ENCODE measurements at regions not wholly inside any gene's neighbourhood (a gene's known extent, or its start where the extent isn't known, plus 50 kb on each side); places are given as distances from the start of the nearest gene placed in this dataset.
"Not testable (repeated sequence)": the region's sequence is repeated elsewhere in the genome, so short reads cannot be mapped to it uniquely, and the experiment has no call there.

GRCh38 chr9:126190994-126191393 is 135.6 kb upstream of the MVB12B start:
- DNase-seq, result not testable (repeated sequence)

DNA sequence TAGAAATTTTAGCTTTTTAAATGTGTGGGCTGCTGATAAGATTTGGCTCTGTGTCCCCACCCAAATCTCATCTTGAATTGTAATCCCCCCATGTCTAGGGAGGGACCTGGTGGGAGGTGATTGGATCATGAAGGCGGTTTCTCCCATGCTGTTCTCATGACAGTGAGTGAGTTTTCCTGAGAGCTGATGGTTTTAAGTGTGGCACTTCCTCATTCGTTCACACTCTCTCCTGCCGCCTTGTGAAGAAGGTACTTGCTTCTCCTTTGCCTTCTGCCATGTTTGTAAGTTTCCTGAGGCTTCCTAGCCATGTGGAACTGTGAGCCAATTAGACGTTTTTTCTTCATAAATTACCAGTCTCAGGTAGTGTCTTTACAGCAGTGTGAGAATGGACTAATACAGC is 127.8 kb upstream of the MVB12B start:
- no peak for DNase-seq

- DNase-seq, result no peak
These were observed 123.3 kb upstream of the MVB12B start for GRCh38 chr9:126203313-126203712.

DNA sequence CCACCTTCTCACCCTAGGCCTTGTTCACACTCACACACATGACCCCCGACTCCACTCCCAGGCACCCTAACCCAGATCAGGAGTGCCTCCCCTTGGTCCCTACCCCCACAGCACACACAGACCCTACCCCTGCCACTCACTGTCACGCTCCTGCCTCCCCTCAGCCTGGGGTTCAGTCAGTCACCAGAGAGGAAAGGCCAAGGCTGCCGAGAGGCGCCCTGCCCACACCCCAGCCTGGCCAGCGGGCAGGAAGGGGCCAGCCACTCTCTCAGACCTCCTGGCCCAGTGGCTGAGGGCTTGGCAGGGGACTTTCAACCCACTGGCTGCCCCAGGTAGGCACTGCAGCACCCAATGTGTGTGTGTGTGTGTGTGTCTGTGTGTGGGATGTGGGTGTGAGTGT is 122.4 kb upstream of the MVB12B start:
- DNase-seq, result no peak

DNA sequence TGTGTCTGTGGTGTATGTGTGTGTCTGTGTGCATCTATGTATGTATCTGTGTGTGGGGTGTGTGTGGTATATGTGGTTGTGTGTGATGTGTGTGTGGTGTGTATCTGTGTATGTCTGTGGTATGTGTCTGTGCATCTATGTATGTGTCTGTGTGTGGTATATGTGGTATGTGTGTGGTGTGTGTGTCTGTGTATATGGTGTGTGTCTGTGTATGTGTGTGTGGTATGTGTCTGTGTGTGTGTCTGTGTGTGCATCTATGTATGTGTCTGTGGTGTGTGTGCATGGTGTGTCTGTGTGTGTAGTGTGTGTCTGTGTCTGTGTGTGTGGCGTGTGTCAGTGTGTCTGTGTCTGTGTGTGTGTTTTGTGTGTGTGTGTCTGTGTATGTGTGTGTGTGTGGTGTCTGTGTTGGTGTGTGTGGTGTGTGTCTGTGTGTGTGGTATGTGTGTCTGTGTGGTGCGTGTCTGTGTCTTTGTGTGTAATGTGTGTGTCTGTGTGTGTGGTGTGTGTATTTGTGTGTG is 121.9 kb upstream of the MVB12B start:
- DNase-seq, result no peak

DNA sequence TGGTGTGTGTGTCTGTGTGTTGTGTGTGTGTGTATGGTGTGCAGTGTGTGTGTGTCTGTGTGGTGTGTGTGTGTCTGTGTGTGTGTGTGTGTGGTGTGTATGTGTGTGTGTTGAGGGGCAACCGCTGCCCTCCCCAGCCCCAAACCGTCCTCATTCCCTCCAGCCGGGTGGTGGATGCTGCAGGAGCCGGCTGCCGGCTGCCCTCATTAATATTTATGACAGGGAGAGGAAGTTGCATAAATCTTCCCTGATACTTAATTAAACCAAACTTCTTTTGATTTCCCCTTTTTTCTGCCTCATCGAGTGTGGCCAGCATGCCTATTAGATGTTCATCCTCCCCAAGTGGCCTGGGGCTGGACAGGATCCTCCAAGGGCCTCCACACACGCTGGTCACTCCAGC is 121.4 kb upstream of the MVB12B start:
- no peak for DNase-seq

DNA sequence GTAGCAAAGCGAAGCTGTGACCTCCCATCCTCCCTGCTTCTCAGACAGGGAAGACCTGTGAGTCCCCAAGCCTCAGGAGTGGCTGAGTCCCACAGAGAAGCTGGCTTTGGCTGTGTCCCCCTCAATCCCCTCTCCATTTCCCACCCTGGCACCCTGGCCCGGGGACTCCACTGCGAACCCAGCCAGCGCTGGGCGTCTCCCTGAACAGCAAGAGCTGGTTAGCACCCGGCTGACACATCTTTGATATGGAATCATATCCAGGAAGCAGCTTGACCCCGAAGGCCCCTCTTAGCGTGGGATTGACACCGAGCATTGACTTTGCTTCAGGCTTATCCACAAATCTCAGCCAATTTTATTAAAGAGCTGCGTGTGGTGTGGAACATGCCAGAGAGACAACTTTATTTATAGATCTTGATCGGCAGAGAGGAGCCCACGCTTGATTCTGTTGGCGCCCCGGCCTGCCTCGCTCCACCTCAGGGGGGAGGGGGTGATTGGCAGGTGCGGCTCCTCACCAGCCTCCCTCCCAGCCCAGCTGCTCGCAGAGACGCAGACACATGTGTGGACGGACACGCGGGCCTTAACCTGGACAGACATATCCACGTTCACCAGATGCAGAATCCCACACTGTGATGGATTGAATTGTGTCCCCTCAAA is 120.7 kb upstream of the MVB12B start:
- no peak for DNase-seq

DNA sequence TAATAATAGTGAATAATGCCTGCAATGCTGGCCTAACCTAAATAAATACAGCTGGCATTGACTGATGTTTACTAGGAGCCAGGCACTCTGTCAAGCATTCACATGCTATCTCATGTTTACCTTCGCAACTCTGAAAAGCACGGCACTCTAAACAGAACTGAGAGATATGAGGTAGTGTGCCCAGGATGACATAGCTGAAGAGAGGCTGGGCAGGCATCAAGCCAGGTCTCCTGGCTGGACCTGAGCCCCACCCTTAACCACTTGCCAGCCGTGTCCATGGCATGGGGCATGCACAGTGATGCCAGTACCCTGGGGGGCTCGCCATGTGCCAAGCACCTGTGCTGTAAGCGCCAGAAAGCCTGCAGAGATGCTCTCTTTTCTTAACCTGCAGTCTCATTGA is 119.4 kb upstream of the MVB12B start:
- DNase-seq, result no peak

DNA sequence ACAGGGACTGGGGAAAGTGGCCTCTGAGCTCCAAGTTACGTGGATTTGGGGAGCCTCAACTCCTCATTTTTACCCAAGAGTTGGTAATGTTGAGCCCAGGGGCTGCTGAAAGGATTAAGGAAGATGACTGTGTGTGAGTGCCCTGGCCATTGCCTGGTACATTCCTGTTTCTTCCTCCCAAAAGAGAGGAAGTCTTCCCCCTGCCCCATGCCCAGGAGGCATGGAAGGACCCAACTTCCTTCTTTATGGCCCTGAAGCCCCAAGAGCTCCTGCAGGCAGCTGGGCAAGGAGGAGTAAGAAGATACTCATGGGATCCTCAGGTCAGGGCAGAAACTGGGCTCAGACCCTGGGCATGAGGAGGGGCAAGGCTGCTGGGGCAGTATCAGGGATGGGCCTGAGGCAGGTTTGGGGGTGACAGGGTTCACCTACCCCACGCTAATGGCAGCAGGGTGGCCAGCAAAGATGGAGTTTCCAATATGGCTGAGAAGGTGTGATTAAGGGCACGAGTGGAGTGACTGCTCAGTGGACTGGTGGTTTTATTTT is 118.3 kb upstream of the MVB12B start:
- no peak for DNase-seq

- no peak for DNase-seq
These were observed 115.1 kb upstream of the MVB12B start for GRCh38 chr9:126211441-126212074.

DNA sequence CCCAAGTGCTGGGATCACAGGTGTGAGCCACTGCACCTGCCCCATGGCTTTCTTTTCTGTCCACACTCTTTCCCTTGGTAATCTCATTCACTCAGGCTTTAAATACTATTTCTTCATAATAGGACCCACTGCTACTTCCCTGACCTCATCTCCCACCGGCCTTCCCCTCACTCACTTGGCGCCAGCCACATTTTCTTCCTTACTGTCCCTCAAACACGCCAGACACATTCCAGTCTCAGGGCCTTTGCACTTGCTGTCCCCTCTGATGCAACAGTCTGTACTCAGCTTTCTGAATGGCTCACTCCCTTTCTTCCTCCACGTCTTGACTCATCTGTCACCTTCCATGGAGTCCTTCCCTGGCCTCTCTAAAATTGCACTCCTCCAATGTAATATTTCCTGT is 111.1 kb upstream of the MVB12B start:
- DNase-seq, result no peak

DNA sequence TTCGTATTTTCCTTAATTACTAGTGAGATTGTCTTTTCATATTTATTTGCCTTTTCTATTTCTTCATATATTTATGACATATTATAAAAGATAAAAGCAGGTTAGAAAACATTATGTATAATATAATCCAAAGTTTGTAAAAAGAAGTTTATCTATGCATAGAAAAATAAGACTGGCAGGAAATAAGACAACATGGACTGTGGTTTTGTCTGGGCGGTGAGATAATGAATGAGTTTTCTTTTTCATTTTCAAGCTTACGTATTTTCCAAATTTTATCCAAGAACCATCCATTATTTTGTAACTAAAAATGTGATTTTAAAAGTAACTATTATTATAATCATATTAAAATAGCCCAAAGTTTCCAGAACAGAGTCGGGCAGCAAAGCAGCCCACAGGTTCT is 109.8 kb upstream of the MVB12B start:
- no peak for DNase-seq

GRCh38 chr9:126217250-126217653 is 109.4 kb upstream of the MVB12B start:
- no peak for DNase-seq

- no peak for DNase-seq
These were observed 108.8 kb upstream of the MVB12B start for GRCh38 chr9:126217797-126218196.

- no peak for DNase-seq
These were observed 108.1 kb upstream of the MVB12B start for GRCh38 chr9:126218359-126219125.

GRCh38 chr9:126219166-126219565 is 107.5 kb upstream of the MVB12B start:
- no peak for DNase-seq

DNA sequence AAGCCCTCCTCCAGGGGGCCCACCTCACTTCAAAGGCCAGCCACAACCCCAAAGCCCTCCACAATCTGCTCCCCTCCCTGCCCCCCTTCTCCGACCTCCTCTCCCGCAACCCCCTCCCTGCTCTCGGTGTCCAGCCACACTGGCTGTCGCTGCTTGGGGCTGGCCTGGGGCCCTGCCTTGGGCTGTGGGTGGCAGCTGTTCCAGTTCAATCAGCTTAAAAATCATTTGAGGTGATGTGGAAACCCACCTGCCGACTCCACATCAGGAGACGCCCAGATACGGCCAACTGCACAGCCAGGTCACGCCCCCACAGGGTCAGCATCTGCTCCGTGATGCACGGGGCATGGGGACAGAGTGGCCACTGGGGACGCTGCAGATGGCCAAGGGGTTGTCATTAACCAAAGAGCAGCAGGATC is 107.0 kb upstream of the MVB12B start:
- DNase-seq, result peak in 1 of 2 experiments; percentile 46

GRCh38 chr9:126221480-126221879 is 105.1 kb upstream of the MVB12B start:
- no peak for DNase-seq

GRCh38 chr9:126222363-126222834 is 104.2 kb upstream of the MVB12B start:
- DNase-seq, result no peak

- no peak for DNase-seq
These were observed 103.7 kb upstream of the MVB12B start for GRCh38 chr9:126222835-126223431.

GRCh38 chr9:126223798-126224531 is 102.7 kb upstream of the MVB12B start:
- no peak for DNase-seq

Data from NCI-H524 (cell line).